ENCODE measurements at regions not wholly inside any gene's neighbourhood (a gene's known extent, or its start where the extent isn't known, plus 50 kb on each side); places are given as distances from the start of the nearest gene placed in this dataset.

GRCh38 chr6:1052262-1052661, 259.6 kb upstream of the FOXQ1 start:
- Histone ChIP-seq H3K27ac (ENCODE audit: low read length) (no peak overlapping the region), H3K9me3 (ENCODE audit: insufficient read depth, low read length) (no peaks in the 10 kb centered on the region), H4K20me1 (ENCODE audit: insufficient read depth, low read length) (no peaks in the 10 kb centered on the region), H3K79me2 (ENCODE audit: low read length) (no peaks in the 10 kb centered on the region), H2AFZ (ENCODE audit: low read depth, low read length) (no peak overlapping the region), H3K4me3 (ENCODE audit: low read length) (no peak overlapping the region), H3K9ac (ENCODE audit: low read length) (no peak overlapping the region), H3K4me1 (ENCODE audit: low read length) (no peaks in the 10 kb centered on the region), H3K27me3 (ENCODE audit: low read depth, low read length) (peaks cover 7% of the 10 kb centered on the region; the same call in 1 of the 2 replicates), H3K4me2 (ENCODE audit: low read length) (no peak overlapping the region), H3K36me3 (replicated peaks; ENCODE audit: low read depth, low read length) (no peaks in the 10 kb centered on the region)
- no peak for TF ChIP-seq CTCF (IDR thresholded peaks at IDR 0.05; ENCODE audit: low read depth, low read length)
- TF ChIP-seq EZH2phosphoT487 (IDR thresholded peaks at IDR 0.05; ENCODE audit: low read depth), result no peak

GRCh38 chr6:1049900-1050299, 262.0 kb upstream of the FOXQ1 start:
- Histone ChIP-seq H3K4me2 (ENCODE audit: low read length) (no peak overlapping the region), H3K27ac (ENCODE audit: low read length) (no peak overlapping the region), H4K20me1 (ENCODE audit: insufficient read depth, low read length) (no peaks in the 10 kb centered on the region), H3K79me2 (ENCODE audit: low read length) (no peaks in the 10 kb centered on the region), H3K4me1 (ENCODE audit: low read length) (no peaks in the 10 kb centered on the region), H3K36me3 (replicated peaks; ENCODE audit: low read depth, low read length) (no peaks in the 10 kb centered on the region), H3K9ac (ENCODE audit: low read length) (no peak overlapping the region), H3K9me3 (ENCODE audit: insufficient read depth, low read length) (no peaks in the 10 kb centered on the region), H3K27me3 (ENCODE audit: low read depth, low read length) (0 out of 2 replicates have a peak, but pooled peaks cover 3% of the 10 kb centered on the region), H3K4me3 (ENCODE audit: low read length) (no peak overlapping the region), H2AFZ (ENCODE audit: low read depth, low read length) (no peak overlapping the region)
- TF ChIP-seq EZH2phosphoT487 (IDR thresholded peaks at IDR 0.05; ENCODE audit: low read depth) (no peak), CTCF (IDR thresholded peaks at IDR 0.05; ENCODE audit: low read depth, low read length) (no peak)

- Histone ChIP-seq H3K9ac (ENCODE audit: low read length) (no peak overlapping the region), H3K27ac (ENCODE audit: low read length) (no peak overlapping the region), H3K9me3 (ENCODE audit: insufficient read depth, low read length) (no peaks in the 10 kb centered on the region), H2AFZ (ENCODE audit: low read depth, low read length) (no peak overlapping the region), H3K4me2 (ENCODE audit: low read length) (no peak overlapping the region), H3K79me2 (ENCODE audit: low read length) (no peaks in the 10 kb centered on the region), H3K4me1 (ENCODE audit: low read length) (no peaks in the 10 kb centered on the region), H3K36me3 (replicated peaks; ENCODE audit: low read depth, low read length) (no peaks in the 10 kb centered on the region), H4K20me1 (ENCODE audit: insufficient read depth, low read length) (no peaks in the 10 kb centered on the region), H3K27me3 (ENCODE audit: low read depth, low read length) (0 out of 2 replicates have a peak, but pooled peaks cover 3% of the 10 kb centered on the region), H3K4me3 (ENCODE audit: low read length) (no peak overlapping the region)
- TF ChIP-seq EZH2phosphoT487 (IDR thresholded peaks at IDR 0.05; ENCODE audit: low read depth) (no peak), CTCF (IDR thresholded peaks at IDR 0.05; ENCODE audit: low read depth, low read length) (no peak)
Observed at GRCh38 chr6:1049170-1049569, 262.7 kb upstream of the FOXQ1 start.

- no peaks in the 10 kb centered on the region for H4K20me1 ChIP-seq (ENCODE audit: insufficient read depth, low read length)
- H3K4me2 ChIP-seq (ENCODE audit: low read length), result no peak overlapping the region
- no peaks in the 10 kb centered on the region for H3K36me3 ChIP-seq (replicated peaks; ENCODE audit: low read depth, low read length)
- H3K27me3 ChIP-seq (ENCODE audit: low read depth, low read length), result peaks cover 7% of the 10 kb centered on the region; the same call in 1 of the 2 replicates
- H3K9me3 ChIP-seq (ENCODE audit: insufficient read depth, low read length), result no peaks in the 10 kb centered on the region
- no peak overlapping the region for H3K27ac ChIP-seq (ENCODE audit: low read length)
- H2AFZ ChIP-seq (ENCODE audit: low read depth, low read length), result no peak overlapping the region
- no peak overlapping the region for H3K4me3 ChIP-seq (ENCODE audit: low read length)
- no peaks in the 10 kb centered on the region for H3K4me1 ChIP-seq (ENCODE audit: low read length)
- TF ChIP-seq EZH2phosphoT487 (IDR thresholded peaks at IDR 0.05; ENCODE audit: low read depth), result no peak
- TF ChIP-seq CTCF (IDR thresholded peaks at IDR 0.05; ENCODE audit: low read depth, low read length), result no peak
- no peaks in the 10 kb centered on the region for H3K79me2 ChIP-seq (ENCODE audit: low read length)
- no peak overlapping the region for H3K9ac ChIP-seq (ENCODE audit: low read length)
Observed at GRCh38 chr6:1047981-1048541, 263.8 kb upstream of the FOXQ1 start.
